ENCODE measurements at regions not wholly inside any gene's neighbourhood (a gene's known extent, or its start where the extent isn't known, plus 50 kb on each side); places are given as distances from the start of the nearest gene placed in this dataset.

- ChIA-PET POLR2A (ENCODE audit: unreplicated experiment) (no interaction called here), CTCF (no interaction called here)
- no peak for TF ChIP-seq EZH2 (IDR thresholded peaks at IDR 0.05; ENCODE audit: low read depth)
- TF ChIP-seq CTCF (conservative IDR thresholded peaks at IDR 0.05): no peak
- Histone ChIP-seq H3K9me3 (ENCODE audit: insufficient read depth, low read depth) (no peaks in the 10 kb centered on the region), H3K79me2 (ENCODE audit: low read depth) (no peaks in the 10 kb centered on the region), H4K20me1 (ENCODE audit: insufficient read depth) (no peaks in the 10 kb centered on the region), H3K4me2 (no peak overlapping the region), H3K36me3 (ENCODE audit: low read depth) (no peaks in the 10 kb centered on the region), H3K9me2 (ENCODE audit: insufficient read depth) (no peaks in the 10 kb centered on the region), H3K27me3 (ENCODE audit: insufficient read depth, low read depth) (peaks cover 88% of the 10 kb centered on the region), H3K4me3 (no peak overlapping the region), H3K27ac (no peak overlapping the region), H3F3A (ENCODE audit: insufficient read depth, low read depth) (no peaks in the 10 kb centered on the region), H3K4me1 (replicated peaks; ENCODE audit: insufficient read depth) (no peaks in the 10 kb centered on the region), H2AFZ (no peak overlapping the region)
- no peak for DNase-seq
- no TSS peak for BruUV-seq (replicated peaks)
- intact Hi-C loops (cut with micrococcal nuclease; ENCODE audit: unreplicated experiment): no loop called here
Observed at GRCh38 chr5:175588709-175589429, 69.0 kb upstream of the HRH2 start.

DNA sequence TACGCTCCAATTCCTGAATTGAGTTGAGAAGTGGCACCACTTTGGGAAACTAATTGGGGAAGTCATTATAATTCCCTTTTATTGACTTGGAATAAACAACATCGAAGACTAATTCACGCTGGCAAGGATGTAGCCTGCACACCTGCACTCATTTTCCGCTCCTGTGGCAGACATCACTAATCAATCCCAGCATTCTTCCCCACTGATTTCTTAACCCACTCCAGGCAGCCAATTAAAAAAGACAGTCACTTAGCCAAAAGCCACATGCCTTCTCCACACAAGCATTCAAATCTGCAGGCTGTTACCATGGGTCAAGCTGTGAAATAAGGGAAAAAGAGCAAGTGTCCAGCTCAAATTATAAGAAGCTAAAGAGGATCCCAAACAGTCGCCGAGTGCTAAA lies 68.2 kb upstream of the HRH2 start:
- Histone ChIP-seq H3K9me3 (ENCODE audit: insufficient read depth, low read depth) (no peaks in the 10 kb centered on the region), H3F3A (ENCODE audit: insufficient read depth, low read depth) (no peaks in the 10 kb centered on the region), H3K4me1 (replicated peaks; ENCODE audit: insufficient read depth) (no peaks in the 10 kb centered on the region), H3K27me3 (ENCODE audit: insufficient read depth, low read depth) (peaks cover 91% of the 10 kb centered on the region), H3K36me3 (ENCODE audit: low read depth) (no peaks in the 10 kb centered on the region), H3K79me2 (ENCODE audit: low read depth) (no peaks in the 10 kb centered on the region), H3K9me2 (ENCODE audit: insufficient read depth) (no peaks in the 10 kb centered on the region), H2AFZ (no peak overlapping the region), H4K20me1 (ENCODE audit: insufficient read depth) (no peaks in the 10 kb centered on the region), H3K4me3 (no peak overlapping the region), H3K27ac (no peak overlapping the region), H3K4me2 (no peak overlapping the region)
- intact Hi-C loops (cut with micrococcal nuclease; ENCODE audit: unreplicated experiment): no loop called here
- ChIA-PET POLR2A (ENCODE audit: unreplicated experiment) (no interaction called here), CTCF (no interaction called here)
- no peak for TF ChIP-seq EZH2 (IDR thresholded peaks at IDR 0.05; ENCODE audit: low read depth)
- TF ChIP-seq CTCF (conservative IDR thresholded peaks at IDR 0.05): no peak
- BruUV-seq (replicated peaks): no TSS peak
- no peak for DNase-seq

DNA sequence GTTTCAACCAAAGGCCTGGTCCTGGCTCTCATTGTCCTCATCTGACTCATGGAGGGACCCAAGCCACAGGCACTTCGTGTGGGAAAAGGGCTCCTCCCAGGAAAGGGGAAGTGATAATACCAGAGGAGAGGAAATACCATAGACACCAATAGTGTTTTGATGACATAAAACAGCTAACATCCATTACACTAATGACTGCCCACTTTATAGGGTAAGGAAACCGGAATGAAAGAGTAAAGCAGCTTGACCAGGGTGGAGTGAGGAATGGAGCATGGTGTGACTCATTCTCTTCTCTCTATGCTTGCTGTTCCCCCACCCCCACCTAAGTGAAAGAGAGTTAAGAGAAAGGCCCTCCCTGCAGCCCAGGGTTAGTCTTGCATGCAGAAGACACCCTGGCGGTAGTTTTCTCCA lies 67.4 kb upstream of the HRH2 start:
- ChIA-PET POLR2A (ENCODE audit: unreplicated experiment) (no interaction called here), CTCF (no interaction called here)
- no peaks in the 10 kb centered on the region for H3K79me2 ChIP-seq (ENCODE audit: low read depth)
- no peaks in the 10 kb centered on the region for H3K9me3 ChIP-seq (ENCODE audit: insufficient read depth, low read depth)
- H4K20me1 ChIP-seq (ENCODE audit: insufficient read depth): no peaks in the 10 kb centered on the region
- H3F3A ChIP-seq (ENCODE audit: insufficient read depth, low read depth): no peaks in the 10 kb centered on the region
- H3K27me3 ChIP-seq (ENCODE audit: insufficient read depth, low read depth): peaks cover 92% of the 10 kb centered on the region
- intact Hi-C loops (cut with micrococcal nuclease; ENCODE audit: unreplicated experiment): no loop called here
- no peak for TF ChIP-seq EZH2 (IDR thresholded peaks at IDR 0.05; ENCODE audit: low read depth)
- TF ChIP-seq CTCF (conservative IDR thresholded peaks at IDR 0.05): no peak
- no peaks in the 10 kb centered on the region for H3K36me3 ChIP-seq (ENCODE audit: low read depth)
- H3K9me2 ChIP-seq (ENCODE audit: insufficient read depth): no peaks in the 10 kb centered on the region
- no peak overlapping the region for H3K4me2 ChIP-seq
- no peaks in the 10 kb centered on the region for H3K4me1 ChIP-seq (replicated peaks; ENCODE audit: insufficient read depth)
- H3K4me3 ChIP-seq: no peak overlapping the region
- peak in 1 of 2 experiments; percentile 41 for DNase-seq
- no TSS peak for BruUV-seq (replicated peaks)
- no peak overlapping the region for H3K27ac ChIP-seq
- no peak overlapping the region for H2AFZ ChIP-seq

All from PC-9 (cell line).